NCI-H82 treated with DMSO at 0.1 percent for 48 hours (cell line): ENCODE measurements at regions not wholly inside any gene's neighbourhood (a gene's known extent, or its start where the extent isn't known, plus 50 kb on each side); places are given as distances from the start of the nearest gene placed in this dataset.
A peak's percentile ranks its signal among the peaks of the same experiment; 100 is the strongest.

Source experiments
- DNase-seq: peaks from one replicate; lab custom pipeline; 2025; ENCODE audit not compliant: unreplicated experiment; lab: John Stamatoyannopoulos, UW

GRCh38 chr13:104011505-104012241 lies 945.5 kb upstream of the SLC10A2 start:
- peak; percentile 91 for DNase-seq

- DNase-seq, result peak; percentile 43
These were observed 942.6 kb upstream of the SLC10A2 start for GRCh38 chr13:104008541-104009435.

GRCh38 chr13:104008075-104008474 lies 941.9 kb upstream of the SLC10A2 start:
- peak; percentile 43 for DNase-seq

- no peak for DNase-seq
These were observed 940.4 kb upstream of the SLC10A2 start for GRCh38 chr13:104006625-104007075.

GRCh38 chr13:104004572-104004971 lies 938.4 kb upstream of the SLC10A2 start:
- DNase-seq, result no peak

- no peak for DNase-seq
These were observed 936.0 kb upstream of the SLC10A2 start for GRCh38 chr13:104002216-104002615.

GRCh38 chr13:104001766-104002165 lies 935.5 kb upstream of the SLC10A2 start:
- no peak for DNase-seq

GRCh38 chr13:103996733-103997132 lies 930.5 kb upstream of the SLC10A2 start:
- DNase-seq, result no peak

GRCh38 chr13:103983948-103984347 lies 917.7 kb upstream of the SLC10A2 start:
- DNase-seq, result no peak

GRCh38 chr13:103976371-103976770 lies 910.2 kb upstream of the SLC10A2 start:
- no peak for DNase-seq

- no peak for DNase-seq
These were observed 907.5 kb upstream of the SLC10A2 start for GRCh38 chr13:103973740-103974139.

GRCh38 chr13:103969520-103970050 lies 903.4 kb upstream of the SLC10A2 start:
- no peak for DNase-seq

GRCh38 chr13:103965506-103966243 lies 899.5 kb upstream of the SLC10A2 start:
- peak; percentile 46 for DNase-seq

- DNase-seq, result no peak
These were observed 895.6 kb upstream of the SLC10A2 start for GRCh38 chr13:103961784-103962183.

GRCh38 chr13:103961129-103961528 lies 894.9 kb upstream of the SLC10A2 start:
- no peak for DNase-seq

- no peak for DNase-seq
These were observed 893.8 kb upstream of the SLC10A2 start for GRCh38 chr13:103960001-103960400.

GRCh38 chr13:103958691-103959090 lies 892.5 kb upstream of the SLC10A2 start:
- no peak for DNase-seq

GRCh38 chr13:103957939-103958338 lies 891.7 kb upstream of the SLC10A2 start:
- no peak for DNase-seq

- no peak for DNase-seq
These were observed 887.6 kb upstream of the SLC10A2 start for GRCh38 chr13:103953859-103954258.

GRCh38 chr13:103952183-103952582 lies 886.0 kb upstream of the SLC10A2 start:
- no peak for DNase-seq

GRCh38 chr13:103948426-103948825 lies 882.2 kb upstream of the SLC10A2 start:
- no peak for DNase-seq
